Neural progenitor cell (in vitro differentiated cells): ENCODE measurements at regions not wholly inside any gene's neighbourhood (a gene's known extent, or its start where the extent isn't known, plus 50 kb on each side); places are given as distances from the start of the nearest gene placed in this dataset.
A peak's percentile ranks its signal among the peaks of the same experiment; 100 is the strongest.

Experiments
- DNase-seq: peaks from one replicate; pipeline ENCODE4 v3.0.0-alpha.2; 2016; ENCODE audit warnings: low spot score
- H2AFZ ChIP-seq: fragments of 200-600 bp; sonication (generic); replicated peaks from 2 replicates; pipeline ENCODE4 v1.6.1; 2016; ENCODE audit warnings: antibody characterized with exemption
- H3F3A ChIP-seq: fragments of 200-600 bp; sonication (generic); 2 replicates; pipeline ENCODE4 v1.6.1; 2016; ENCODE audit warnings: antibody characterized with exemption, low read depth
- H3K27ac ChIP-seq: fragments of 200-600 bp; sonication (generic); 2 replicates; pipeline ENCODE4 v1.5.1; 2016; ENCODE audit warnings: mild to moderate bottlenecking
- H3K27me3 ChIP-seq: fragments of 200-600 bp; sonication (generic); 2 replicates; pipeline ENCODE4 v1.6.1; 2016; ENCODE audit warnings: mild to moderate bottlenecking, moderate library complexity
- H3K36me3 ChIP-seq: fragments of 200-600 bp; sonication (generic); 2 replicates; pipeline ENCODE4 v1.5.1; 2016
- H3K4me1 ChIP-seq: fragments of 200-600 bp; sonication (generic); 2 replicates; pipeline ENCODE4 v1.6.1; 2016; ENCODE audit warnings: mixed run types
- H3K4me2 ChIP-seq: fragments of 200-600 bp; sonication (generic); 2 replicates; pipeline ENCODE4 v1.6.1; 2016
- H3K4me3 ChIP-seq: fragments of 200-600 bp; sonication (generic); 2 replicates; pipeline ENCODE4 v1.5.1; 2016
- H3K79me2 ChIP-seq: fragments of 200-600 bp; sonication (generic); 2 replicates; pipeline ENCODE4 v1.6.1; 2016; ENCODE audit warnings: low read depth
- H3K9ac ChIP-seq: fragments of 200-600 bp; sonication (generic); 2 replicates; pipeline ENCODE4 v1.6.1; 2016
- H3K9me3 ChIP-seq: fragments of 200-600 bp; sonication (generic); 2 replicates; pipeline ENCODE4 v1.5.1; 2016; ENCODE audit warnings: low read depth
- H4K20me1 ChIP-seq: fragments of 200-600 bp; sonication (generic); 2 replicates; pipeline ENCODE4 v1.6.1; 2016; ENCODE audit warnings: low read depth
- H3K27ac Mint-ChIP-seq: 3 replicates; pipeline ENCODE4 v1.8.0; 2021; ENCODE audit warnings: mixed read lengths
- H3K27me3 Mint-ChIP-seq: 2 replicates; pipeline ENCODE4 v1.8.0; 2022; ENCODE audit warnings: low read depth, mild to moderate bottlenecking, inconsistent platforms, moderate library complexity, mixed read lengths; ENCODE audit not compliant: insufficient read depth
- H3K36me3 Mint-ChIP-seq: 3 replicates; pipeline ENCODE4 v1.8.0; 2021; ENCODE audit warnings: mixed read lengths
- H3K4me1 Mint-ChIP-seq: 3 replicates; pipeline ENCODE4 v1.8.0; 2021; ENCODE audit warnings: mixed read lengths
- H3K4me3 Mint-ChIP-seq: 3 replicates; pipeline ENCODE4 v1.8.0; 2021; ENCODE audit warnings: mild to moderate bottlenecking, moderate library complexity, mixed read lengths
- H3K9me3 Mint-ChIP-seq: 3 replicates; pipeline ENCODE4 v1.8.0; 2020; ENCODE audit warnings: mixed read lengths
- CTCF ChIP-seq: fragments of 200-600 bp; sonication (generic); IDR thresholded peaks from 2 replicates; pipeline ENCODE4 v1.5.1; 2017; ENCODE audit warnings: antibody characterized with exemption, mild to moderate bottlenecking
- EZH2 ChIP-seq: fragments of 200-600 bp; sonication (generic); IDR thresholded peaks from 2 replicates; pipeline ENCODE4 v1.6.1; 2017; ENCODE audit warnings: antibody characterized with exemption, mild to moderate bottlenecking, moderate library complexity
- EZH2phosphoT487 ChIP-seq: fragments of 200-600 bp; sonication (generic); IDR thresholded peaks from 2 replicates; pipeline ENCODE4 v1.6.1; 2017; ENCODE audit warnings: antibody characterized with exemption

DNA sequence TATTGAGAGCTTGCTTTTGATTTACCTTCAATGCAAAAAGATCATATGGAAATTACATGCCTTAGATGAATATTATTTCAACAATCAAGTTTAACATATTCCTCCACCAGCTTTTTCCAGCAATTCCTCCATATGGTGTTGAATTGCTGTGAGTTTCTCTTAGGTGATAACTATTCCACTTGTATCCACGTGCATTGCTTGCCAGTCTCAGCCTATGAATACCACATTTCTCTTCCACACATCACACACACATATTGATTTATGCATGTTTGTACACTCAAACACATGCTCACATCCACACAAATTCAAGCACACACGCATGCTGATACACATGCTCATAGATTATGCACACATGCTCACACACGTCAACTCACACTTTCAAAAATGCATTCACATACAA lies 770.0 kb upstream of the LINC00305 start:
- TF ChIP-seq CTCF (no peak), EZH2phosphoT487 (no peak), EZH2 (no peak)
- no peaks in the 10 kb centered on the region for H4K20me1 ChIP-seq
- no peaks in the 10 kb centered on the region for H3K79me2 ChIP-seq
- no peak overlapping the region for H2AFZ ChIP-seq
- no peak overlapping the region for H3K9ac ChIP-seq
- no peaks in the 10 kb centered on the region for H3K9me3 ChIP-seq
- H3F3A ChIP-seq: no peaks in the 10 kb centered on the region
- Mint-ChIP-seq H3K4me3 (no peak overlapping the region), H3K4me1 (no peaks in the 10 kb centered on the region), H3K27ac (no peak overlapping the region), H3K36me3 (no peaks in the 10 kb centered on the region), H3K9me3 (no peaks in the 10 kb centered on the region), H3K27me3 (no peaks in the 10 kb centered on the region)
- no peak overlapping the region for H3K27ac ChIP-seq
- H3K4me1 ChIP-seq: no peaks in the 10 kb centered on the region
- H3K4me3 ChIP-seq: no peak overlapping the region
- no peak overlapping the region for H3K4me2 ChIP-seq
- no peaks in the 10 kb centered on the region for H3K36me3 ChIP-seq
- DNase-seq: no peak
- H3K27me3 ChIP-seq: no peaks in the 10 kb centered on the region

DNA sequence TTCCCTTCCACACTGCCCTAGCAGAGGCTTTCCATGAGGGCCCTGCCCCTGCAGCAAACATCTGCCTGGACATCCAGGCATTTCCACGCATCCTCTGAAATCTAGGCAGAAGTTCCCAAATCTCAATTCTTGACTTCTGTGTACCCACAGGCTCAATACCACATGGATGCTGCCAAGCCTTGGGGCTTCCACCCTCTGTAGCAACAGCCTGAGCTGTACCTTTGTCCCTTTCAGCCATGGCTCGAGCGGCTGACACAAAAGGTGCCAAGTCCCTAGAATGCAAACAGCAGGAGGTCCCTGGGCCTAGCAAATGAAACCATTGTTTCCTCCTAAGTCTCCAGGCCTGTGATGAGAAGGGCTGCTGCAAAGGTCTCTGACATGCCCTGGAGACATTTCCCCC lies 744.5 kb upstream of the LINC00305 start:
- H3K9me3 Mint-ChIP-seq: peaks cover 18% of the 10 kb centered on the region
- no peaks in the 10 kb centered on the region for H3K9me3 ChIP-seq
- H3K36me3 ChIP-seq: no peaks in the 10 kb centered on the region
- H3K9ac ChIP-seq: no peak overlapping the region
- H3K79me2 ChIP-seq: no peaks in the 10 kb centered on the region
- H4K20me1 ChIP-seq: no peaks in the 10 kb centered on the region
- no peak overlapping the region for H2AFZ ChIP-seq
- H3K36me3 Mint-ChIP-seq: no peaks in the 10 kb centered on the region
- H3K4me1 ChIP-seq: no peaks in the 10 kb centered on the region
- no peak overlapping the region for H3K27ac Mint-ChIP-seq
- H3K27ac ChIP-seq: no peak overlapping the region
- H3K27me3 Mint-ChIP-seq: no peaks in the 10 kb centered on the region
- H3K4me3 Mint-ChIP-seq: no peak overlapping the region
- no peaks in the 10 kb centered on the region for H3K27me3 ChIP-seq
- H3F3A ChIP-seq: no peaks in the 10 kb centered on the region
- TF ChIP-seq EZH2 (no peak), CTCF (no peak), EZH2phosphoT487 (no peak)
- no peak overlapping the region for H3K4me3 ChIP-seq
- peak; percentile 40 for DNase-seq
- no peak overlapping the region for H3K4me2 ChIP-seq
- H3K4me1 Mint-ChIP-seq: peaks cover 7% of the 10 kb centered on the region

- Histone ChIP-seq H2AFZ (peak overlapping the region; percentile 13), H3K79me2 (no peaks in the 10 kb centered on the region), H3K27ac (no peak overlapping the region), H3K4me3 (no peak overlapping the region), H3F3A (no peaks in the 10 kb centered on the region), H3K9me3 (no peaks in the 10 kb centered on the region), H3K36me3 (no peaks in the 10 kb centered on the region), H3K27me3 (no peaks in the 10 kb centered on the region), H3K4me1 (no peaks in the 10 kb centered on the region), H4K20me1 (no peaks in the 10 kb centered on the region), H3K9ac (no peak overlapping the region), H3K4me2 (no peak overlapping the region)
- no peak for DNase-seq
- H3K9me3 Mint-ChIP-seq: peaks cover 13% of the 10 kb centered on the region
- H3K27ac Mint-ChIP-seq: no peak overlapping the region
- H3K36me3 Mint-ChIP-seq: no peaks in the 10 kb centered on the region
- peaks cover 7% of the 10 kb centered on the region for H3K4me1 Mint-ChIP-seq
- H3K4me3 Mint-ChIP-seq: no peak overlapping the region
- H3K27me3 Mint-ChIP-seq: peaks cover 2% of the 10 kb centered on the region
- TF ChIP-seq CTCF: no peak
- no peak for TF ChIP-seq EZH2
- no peak for TF ChIP-seq EZH2phosphoT487
These were observed 740.1 kb upstream of the LINC00305 start for GRCh38 chr18:64888956-64889355.

- Histone ChIP-seq H2AFZ (no peak overlapping the region), H3K27me3 (no peaks in the 10 kb centered on the region), H3K4me1 (no peaks in the 10 kb centered on the region), H3K9ac (no peak overlapping the region), H3K79me2 (no peaks in the 10 kb centered on the region), H3K4me3 (no peak overlapping the region), H4K20me1 (no peaks in the 10 kb centered on the region), H3K36me3 (no peaks in the 10 kb centered on the region), H3F3A (no peaks in the 10 kb centered on the region), H3K27ac (no peak overlapping the region), H3K4me2 (no peak overlapping the region), H3K9me3 (no peaks in the 10 kb centered on the region)
- peaks cover 2% of the 10 kb centered on the region for H3K27me3 Mint-ChIP-seq
- DNase-seq: no peak
- H3K9me3 Mint-ChIP-seq: no peaks in the 10 kb centered on the region
- TF ChIP-seq EZH2: no peak
- no peak for TF ChIP-seq EZH2phosphoT487
- no peak for TF ChIP-seq CTCF
- peaks cover 7% of the 10 kb centered on the region for H3K4me1 Mint-ChIP-seq
- no peak overlapping the region for H3K27ac Mint-ChIP-seq
- no peaks in the 10 kb centered on the region for H3K36me3 Mint-ChIP-seq
- no peak overlapping the region for H3K4me3 Mint-ChIP-seq
These were observed 738.1 kb upstream of the LINC00305 start for GRCh38 chr18:64886995-64887394.
